Suprapubic skin (tissue), 4 donors: ENCODE measurements at regions not wholly inside any gene's neighbourhood (a gene's known extent, or its start where the extent isn't known, plus 50 kb on each side); places are given as distances from the start of the nearest gene placed in this dataset.

Experiments
- DNase-seq, 2 donors: peaks; one replicate each; pipeline ENCODE4 v3.0.0-alpha.2; 2019; ENCODE audit warnings: low spot score in 2 of 2
- H3K27ac ChIP-seq: fragments of 200-600 bp; sonication (generic); one replicate; pipeline ENCODE4 v1.5.1; 2019
- H3K27me3 ChIP-seq: fragments of 200-600 bp; sonication (generic); one replicate; pipeline ENCODE4 v1.5.1; 2019
- H3K36me3 ChIP-seq: fragments of 200-600 bp; sonication (generic); one replicate; pipeline ENCODE4 v1.5.1; 2019
- H3K4me1 ChIP-seq: fragments of 200-600 bp; sonication (generic); one replicate; pipeline ENCODE4 v1.5.1; 2019
- H3K4me3 ChIP-seq: fragments of 200-600 bp; sonication (generic); one replicate; pipeline ENCODE4 v1.5.1; 2019; ENCODE audit warnings: mild to moderate bottlenecking
- H3K9me3 ChIP-seq: fragments of 200-600 bp; sonication (generic); one replicate; pipeline ENCODE4 v1.5.1; 2019
- CTCF ChIP-seq, 2 donors: fragments of 200-600 bp in 1 of 2; fragments of 450-650 bp in 1 of 2; sonication (generic) in 1 of 2; IDR thresholded peaks; one replicate each; pipeline ENCODE4 v1.5.1; 2016 to 2019; ENCODE audit warnings: antibody characterized with exemption in 2 of 2, mild to moderate bottlenecking in 1 of 2, moderate library complexity in 1 of 2
- EP300 ChIP-seq: sonication (generic); formaldehyde crosslinking; IDR thresholded peaks from one replicate; pipeline ENCODE4 v1.6.1; 2017; ENCODE audit warnings: antibody characterized with exemption
- POLR2A ChIP-seq, 2 donors: fragments of 450-650 bp; IDR thresholded peaks; one replicate each; pipeline ENCODE4 v1.6.1; 2017; ENCODE audit warnings: antibody characterized with exemption in 2 of 2, mild to moderate bottlenecking in 2 of 2, moderate library complexity in 2 of 2
- POLR2AphosphoS5 ChIP-seq, 3 donors: sonication (generic); formaldehyde crosslinking; IDR thresholded peaks; one replicate each; pipeline ENCODE4 v1.6.1; 2017; ENCODE audit warnings: antibody characterized with exemption in 3 of 3
- WGBS: methylation state at CpG from one replicate; pipeline ENCODE4 v1.1.5; 2018; 5-methylcytosine and 5-hydroxymethylcytosine counted together

GRCh38 chr5:152151940-152152339 is 227.3 kb upstream of the GLRA1 start:
- DNase-seq: no peak
- TF ChIP-seq EP300 (no peak), POLR2A (IDR thresholded peaks at IDR 0.05) (no peak), POLR2AphosphoS5 (IDR thresholded peaks at IDR 0.05) (no peak), CTCF (IDR thresholded peaks at IDR 0.05) (no peak)
- no peaks in the 10 kb centered on the region for H3K27me3 ChIP-seq
- H3K4me3 ChIP-seq: no peak overlapping the region
- H3K4me1 ChIP-seq: no peaks in the 10 kb centered on the region
- no peaks in the 10 kb centered on the region for H3K9me3 ChIP-seq
- H3K36me3 ChIP-seq: no peaks in the 10 kb centered on the region
- WGBS: 85% methylated on average over 3 of the region's 3 CpGs
- no peak overlapping the region for H3K27ac ChIP-seq

GRCh38 chr5:152151113-152151512 is 226.5 kb upstream of the GLRA1 start:
- TF ChIP-seq EP300 (no peak), CTCF (IDR thresholded peaks at IDR 0.05) (no peak), POLR2A (IDR thresholded peaks at IDR 0.05) (no peak), POLR2AphosphoS5 (IDR thresholded peaks at IDR 0.05) (no peak)
- Histone ChIP-seq H3K4me1 (no peaks in the 10 kb centered on the region), H3K27ac (no peak overlapping the region), H3K36me3 (no peaks in the 10 kb centered on the region), H3K4me3 (no peak overlapping the region), H3K9me3 (no peaks in the 10 kb centered on the region), H3K27me3 (no peaks in the 10 kb centered on the region)
- DNase-seq: no peak
- WGBS: 71% methylated on average over 4 of the region's 4 CpGs

GRCh38 chr5:152147286-152147685 is 222.6 kb upstream of the GLRA1 start:
- Histone ChIP-seq H3K27me3 (no peaks in the 10 kb centered on the region), H3K9me3 (no peaks in the 10 kb centered on the region), H3K36me3 (no peaks in the 10 kb centered on the region), H3K4me1 (no peaks in the 10 kb centered on the region), H3K4me3 (no peak overlapping the region), H3K27ac (no peak overlapping the region)
- TF ChIP-seq POLR2AphosphoS5 (IDR thresholded peaks at IDR 0.05) (no peak), EP300 (no peak), CTCF (IDR thresholded peaks at IDR 0.05) (no peak), POLR2A (IDR thresholded peaks at IDR 0.05) (no peak)
- DNase-seq: no peak

- Histone ChIP-seq H3K27ac (no peak overlapping the region), H3K4me1 (no peaks in the 10 kb centered on the region), H3K27me3 (no peaks in the 10 kb centered on the region), H3K9me3 (no peaks in the 10 kb centered on the region), H3K4me3 (no peak overlapping the region), H3K36me3 (no peaks in the 10 kb centered on the region)
- no peak for DNase-seq
- TF ChIP-seq POLR2A (IDR thresholded peaks at IDR 0.05): no peak
- TF ChIP-seq CTCF (IDR thresholded peaks at IDR 0.05): no peak
- no peak for TF ChIP-seq EP300
- TF ChIP-seq POLR2AphosphoS5 (IDR thresholded peaks at IDR 0.05): no peak
- WGBS: 77% methylated on average over 8 of the region's 8 CpGs
Observed at GRCh38 chr5:152146566-152146965, 221.9 kb upstream of the GLRA1 start.

- Histone ChIP-seq H3K27me3 (no peaks in the 10 kb centered on the region), H3K4me3 (no peak overlapping the region), H3K9me3 (no peaks in the 10 kb centered on the region), H3K4me1 (no peaks in the 10 kb centered on the region), H3K36me3 (no peaks in the 10 kb centered on the region), H3K27ac (no peak overlapping the region)
- TF ChIP-seq CTCF (IDR thresholded peaks at IDR 0.05) (no peak), POLR2A (IDR thresholded peaks at IDR 0.05) (no peak), EP300 (no peak), POLR2AphosphoS5 (IDR thresholded peaks at IDR 0.05) (no peak)
- 68% methylated on average over 2 of the region's 2 CpGs for WGBS
- DNase-seq: no peak
Observed at GRCh38 chr5:152144556-152144955, 219.9 kb upstream of the GLRA1 start.
